Endodermal cell (in vitro differentiated cells): ENCODE measurements at regions not wholly inside any gene's neighbourhood (a gene's known extent, or its start where the extent isn't known, plus 50 kb on each side); places are given as distances from the start of the nearest gene placed in this dataset.

ENCODE experiments used
- DNase-seq: peaks from one replicate; pipeline ENCODE4 v3.0.0-alpha.2; 2017
- H3K27ac ChIP-seq: 2 replicates; pipeline ENCODE4 v1.5.1; 2013; ENCODE audit warnings: mild to moderate bottlenecking, low read depth, low read length, moderate library complexity
- H3K27me3 ChIP-seq: 2 replicates; pipeline ENCODE4 v1.6.1; 2013; ENCODE audit warnings: mild to moderate bottlenecking, low read length, moderate library complexity; ENCODE audit not compliant: insufficient read depth, control insufficient read depth, poor library complexity, severe bottlenecking
- H3K36me3 ChIP-seq: 2 replicates; pipeline ENCODE4 v1.7.0; 2013; ENCODE audit warnings: mild to moderate bottlenecking, low read length, moderate library complexity; ENCODE audit not compliant: control insufficient read depth, insufficient read depth
- H3K4me1 ChIP-seq: one replicate; pipeline ENCODE4 v1.7.0; 2013; ENCODE audit warnings: low read length; ENCODE audit not compliant: control insufficient read depth, insufficient read depth
- H3K4me3 ChIP-seq: 2 replicates; pipeline ENCODE4 v1.5.1; 2013; ENCODE audit warnings: mild to moderate bottlenecking, low read length, moderate library complexity
- H3K9ac ChIP-seq: 2 replicates; pipeline ENCODE4 v1.6.1; 2013; ENCODE audit warnings: mild to moderate bottlenecking, low read length, moderate library complexity; ENCODE audit not compliant: poor library complexity, severe bottlenecking; ENCODE audit errors: extremely low read depth
- H3K9me3 ChIP-seq: 2 replicates; pipeline ENCODE4 v1.6.1; 2013; ENCODE audit warnings: mild to moderate bottlenecking, low read length, moderate library complexity; ENCODE audit not compliant: control insufficient read depth
- H3K27ac Mint-ChIP-seq: 2 replicates; pipeline ENCODE4 v1.8.0; 2020; ENCODE audit warnings: mixed read lengths
- H3K27me3 Mint-ChIP-seq: 2 replicates; pipeline ENCODE4 v1.8.0; 2021; ENCODE audit warnings: mild to moderate bottlenecking, mixed read lengths; ENCODE audit not compliant: insufficient read depth
- H3K36me3 Mint-ChIP-seq: 2 replicates; pipeline ENCODE4 v1.8.0; 2020; ENCODE audit warnings: low read depth, mixed read lengths
- H3K4me1 Mint-ChIP-seq: 2 replicates; pipeline ENCODE4 v1.8.0; 2020; ENCODE audit warnings: mixed read lengths
- H3K4me3 Mint-ChIP-seq: 2 replicates; pipeline ENCODE4 v1.8.0; 2020; ENCODE audit warnings: mild to moderate bottlenecking, moderate library complexity, mixed read lengths
- H3K9me3 Mint-ChIP-seq: 2 replicates; pipeline ENCODE4 v1.8.0; 2020; ENCODE audit warnings: mild to moderate bottlenecking, mixed read lengths
- CTCF ChIP-seq: fragments of 200-600 bp; sonication (generic); conservative IDR thresholded peaks from 2 replicates; pipeline ENCODE4 v1.5.0; 2021; ENCODE audit warnings: antibody characterized with exemption, mild to moderate bottlenecking
- whole genome bisulfite sequencing, 2 experiments: methylation state at CpG; one replicate each; pipeline versions ENCODE4 v1.1.5 to v1.1.7; 2013; ENCODE audit warnings: missing lambda C conversion rate in 2 of 2, mixed read lengths in 1 of 2; ENCODE audit not compliant: insufficient coverage in 1 of 2, insufficient read length in 1 of 2; 5-methylcytosine and 5-hydroxymethylcytosine counted together

- H3K36me3 ChIP-seq = no peaks in the 10 kb centered on the region
- Mint-ChIP-seq H3K36me3 (no peaks in the 10 kb centered on the region), H3K27ac (no peak overlapping the region), H3K27me3 (peaks cover 1% of the 10 kb centered on the region), H3K4me3 (no peak overlapping the region), H3K9me3 (peaks cover 8% of the 10 kb centered on the region), H3K4me1 (peaks cover 9% of the 10 kb centered on the region)
- H3K4me1 ChIP-seq = no peaks in the 10 kb centered on the region
- no peak overlapping the region for H3K9ac ChIP-seq
- no peak overlapping the region for H3K27ac ChIP-seq
- peaks cover 7% of the 10 kb centered on the region for H3K9me3 ChIP-seq
- no peak overlapping the region for H3K4me3 ChIP-seq
- 94 to 96% methylated on average over 9 of the region's 9 CpGs for WGBS, 2 experiments
- no peak for TF ChIP-seq CTCF
- no peak for DNase-seq
- no peaks in the 10 kb centered on the region for H3K27me3 ChIP-seq
These were observed 59.2 kb upstream of the CD93 start for GRCh38 chr20:23145281-23145700.

GRCh38 chr20:23144856-23145255 lies 58.7 kb upstream of the CD93 start:
- Mint-ChIP-seq H3K4me3 (no peak overlapping the region), H3K27me3 (peaks cover 1% of the 10 kb centered on the region), H3K9me3 (peaks cover 8% of the 10 kb centered on the region), H3K36me3 (no peaks in the 10 kb centered on the region), H3K4me1 (peaks cover 5% of the 10 kb centered on the region), H3K27ac (no peak overlapping the region)
- Histone ChIP-seq H3K4me1 (no peaks in the 10 kb centered on the region), H3K36me3 (no peaks in the 10 kb centered on the region), H3K4me3 (no peak overlapping the region), H3K27me3 (no peaks in the 10 kb centered on the region), H3K27ac (no peak overlapping the region), H3K9me3 (peaks cover 7% of the 10 kb centered on the region), H3K9ac (no peak overlapping the region)
- DNase-seq = no peak
- 91 to 93% methylated on average over 5 to 7 of the region's 7 CpGs for WGBS, 2 experiments
- no peak for TF ChIP-seq CTCF

- WGBS, 2 experiments = 96 to 100% methylated on average over 6 to 8 of the region's 8 CpGs
- Histone ChIP-seq H3K27ac (no peak overlapping the region), H3K4me3 (no peak overlapping the region), H3K9me3 (peaks cover 7% of the 10 kb centered on the region), H3K4me1 (no peaks in the 10 kb centered on the region), H3K9ac (no peak overlapping the region), H3K36me3 (no peaks in the 10 kb centered on the region), H3K27me3 (no peaks in the 10 kb centered on the region)
- peaks cover 8% of the 10 kb centered on the region for H3K9me3 Mint-ChIP-seq
- H3K36me3 Mint-ChIP-seq = no peaks in the 10 kb centered on the region
- no peak for TF ChIP-seq CTCF
- H3K27me3 Mint-ChIP-seq = peaks cover 1% of the 10 kb centered on the region
- H3K4me3 Mint-ChIP-seq = no peak overlapping the region
- H3K4me1 Mint-ChIP-seq = no peaks in the 10 kb centered on the region
- H3K27ac Mint-ChIP-seq = no peak overlapping the region
- no peak for DNase-seq
These were observed 58.0 kb upstream of the CD93 start for GRCh38 chr20:23143986-23144690.
